IMR-90 (cell line): ENCODE measurements at regions not wholly inside any gene's neighbourhood (a gene's known extent, or its start where the extent isn't known, plus 50 kb on each side); places are given as distances from the start of the nearest gene placed in this dataset.

Source experiments
- ATAC-seq: fragments of 200-7000 bp; cut with Tn5 transposase; 2 replicates; pipeline ENCODE4 v1.9.1; 2020; ENCODE audit warnings: low read depth, mild to moderate bottlenecking, moderate library complexity
- BruUV-seq: library from RNA; stranded (reverse); fragments of 400-500 nt; replicated peaks from 2 replicates; lab custom pipeline; 2021; lab: Mats Ljungman, UMichigan
- CTCF ChIA-PET: fragments of 300-600 bp; formaldehyde crosslinking; extraction: SDS; loops from one replicate; lab custom pipeline; 2021; ENCODE audit warnings: antibody characterized with exemption; lab: Yijun Ruan, JAX
- POLR2A ChIA-PET: fragments of 300-600 bp; sonication (Branson Sonifier 250); formaldehyde crosslinking; loops from one replicate; lab custom pipeline; 2022; ENCODE audit warnings: antibody characterized with exemption; ENCODE audit not compliant: unreplicated experiment; lab: Charles Lee
- DNase-seq: peaks from one replicate; pipeline ENCODE4 v3.0.0; 2013
- H2AFZ ChIP-seq: replicated peaks from 2 replicates; pipeline ENCODE3; 2013; ENCODE audit warnings: low read length, mild to moderate bottlenecking; ENCODE audit not compliant: poor library complexity
- H2AK5ac ChIP-seq: 2 replicates; pipeline ENCODE4 v1.6.1; 2013; ENCODE audit warnings: low read depth, low read length, inconsistent platforms
- H2AK9ac ChIP-seq: replicated peaks from 2 replicates; pipeline ENCODE3; 2013; ENCODE audit warnings: mild to moderate bottlenecking, low read depth, low read length, moderate library complexity; ENCODE audit not compliant: poor library complexity
- H2BK120ac ChIP-seq: 2 replicates; pipeline ENCODE4 v1.6.1; 2013; ENCODE audit warnings: low read depth, low read length, inconsistent platforms
- H2BK15ac ChIP-seq: 3 replicates; pipeline ENCODE4 v1.6.1; 2013; ENCODE audit warnings: low read depth, low read length, inconsistent platforms
- H2BK20ac ChIP-seq: 2 replicates; pipeline ENCODE4 v1.6.1; 2013; ENCODE audit warnings: low read depth, mild to moderate bottlenecking, inconsistent platforms, low read length, moderate library complexity
- H2BK5ac ChIP-seq: 2 replicates; pipeline ENCODE4 v1.6.1; 2013; ENCODE audit warnings: mild to moderate bottlenecking, low read depth, low read length, inconsistent platforms; ENCODE audit not compliant: poor library complexity, severe bottlenecking
- H3K14ac ChIP-seq: replicated peaks from 2 replicates; pipeline ENCODE4 v1.6.1; 2013; ENCODE audit warnings: low read depth, low read length, inconsistent platforms
- H3K18ac ChIP-seq: 2 replicates; pipeline ENCODE4 v1.6.1; 2013; ENCODE audit warnings: low read depth, low read length, control low read depth
- H3K23ac ChIP-seq: 2 replicates; pipeline ENCODE4 v1.6.1; 2013; ENCODE audit warnings: low read depth, low read length, inconsistent platforms
- H3K27ac ChIP-seq: 2 replicates; pipeline ENCODE4 v1.5.1; 2013; ENCODE audit warnings: mild to moderate bottlenecking, control low read depth, low read length; ENCODE audit not compliant: insufficient read depth
- H3K27me3 ChIP-seq: 2 replicates; pipeline ENCODE4 v1.6.1; 2013; ENCODE audit warnings: low read length; ENCODE audit not compliant: control insufficient read depth, insufficient read depth
- H3K36me3 ChIP-seq: 2 replicates; pipeline ENCODE4 v1.6.1; 2013; ENCODE audit warnings: low read length, mixed read lengths; ENCODE audit not compliant: control insufficient read depth, insufficient read depth
- H3K4ac ChIP-seq: 2 replicates; pipeline ENCODE4 v1.6.1; 2013; ENCODE audit warnings: low read depth, low read length, inconsistent platforms
- H3K4me1 ChIP-seq: 2 replicates; pipeline ENCODE4 v1.6.1; 2013; ENCODE audit warnings: low read length, mixed read lengths; ENCODE audit not compliant: control insufficient read depth, insufficient read depth
- H3K4me2 ChIP-seq: 2 replicates; pipeline ENCODE4 v1.6.1; 2013; ENCODE audit warnings: low read depth, mild to moderate bottlenecking, control low read depth, low read length, moderate library complexity
- H3K4me3 ChIP-seq: 2 replicates; pipeline ENCODE4 v1.5.1; 2013; ENCODE audit warnings: low read depth, mild to moderate bottlenecking, control low read depth, low read length, moderate library complexity; ENCODE audit not compliant: insufficient read depth
- H3K56ac ChIP-seq: 2 replicates; pipeline ENCODE4 v1.6.1; 2013; ENCODE audit warnings: low read length, inconsistent platforms; ENCODE audit not compliant: insufficient read depth; ENCODE audit errors: extremely low read depth
- H3K79me1 ChIP-seq, 2 experiments: 2 replicates each; pipeline ENCODE4 v1.6.1; 2013; ENCODE audit warnings: low read length in 2 of 2, inconsistent platforms in 1 of 2, low read depth in 1 of 2
- H3K9ac ChIP-seq: 2 replicates; pipeline ENCODE4 v1.6.1; 2013; ENCODE audit warnings: low read depth, low read length, control low read depth
- H3K9me1 ChIP-seq: 2 replicates; pipeline ENCODE4 v1.6.1; 2013; ENCODE audit warnings: low read length, inconsistent platforms; ENCODE audit not compliant: insufficient read depth
- H3K9me3 ChIP-seq: 2 replicates; pipeline ENCODE4 v1.6.1; 2013; ENCODE audit warnings: low read length; ENCODE audit not compliant: control insufficient read depth, insufficient read depth
- H4K20me1 ChIP-seq: 2 replicates; pipeline ENCODE4 v1.6.1; 2013; ENCODE audit warnings: low read length, inconsistent platforms; ENCODE audit not compliant: insufficient read depth
- H4K5ac ChIP-seq: 2 replicates; pipeline ENCODE4 v1.6.1; 2013; ENCODE audit warnings: mild to moderate bottlenecking, low read depth, low read length, control low read depth
- H4K8ac ChIP-seq, 2 experiments: 2 replicates each; pipeline ENCODE4 v1.6.1; 2013; ENCODE audit warnings: low read depth in 2 of 2, low read length in 2 of 2, control low read depth in 1 of 2, inconsistent platforms in 1 of 2
- H4K91ac ChIP-seq: 2 replicates; pipeline ENCODE4 v1.6.1; 2013; ENCODE audit warnings: low read depth, low read length, inconsistent platforms; ENCODE audit not compliant: insufficient read depth
- BHLHE40 ChIP-seq: fragments of 150-350 bp; IDR thresholded peaks from 2 replicates; pipeline ENCODE4 v1.6.1; 2016; ENCODE audit warnings: mild to moderate bottlenecking, low read depth, low read length
- CEBPB ChIP-seq: IDR thresholded peaks from 2 replicates; pipeline ENCODE4 v1.6.1; 2012; ENCODE audit warnings: low read depth, low read length, improper control_type of control experiment
- CHD1 ChIP-seq: IDR thresholded peaks from 2 replicates; pipeline ENCODE4 v1.6.1; 2012; ENCODE audit warnings: low read depth, low read length, improper control_type of control experiment
- ELK1 ChIP-seq: fragments of 150-350 bp; IDR thresholded peaks from 2 replicates; pipeline ENCODE4 v1.6.1; 2016; ENCODE audit warnings: low read depth, mild to moderate bottlenecking, low read length, moderate library complexity, borderline replicate concordance
- FOS ChIP-seq: fragments of 150-350 bp; IDR thresholded peaks from 2 replicates; pipeline ENCODE4 v1.6.1; 2016; ENCODE audit warnings: low read depth, low read length
- MAFK ChIP-seq: IDR thresholded peaks from 2 replicates; pipeline ENCODE4 v1.6.1; 2012; ENCODE audit warnings: low read depth, low read length, improper control_type of control experiment
- MAZ ChIP-seq: IDR thresholded peaks from 2 replicates; pipeline ENCODE4 v1.6.1; 2012; ENCODE audit warnings: low read depth, mild to moderate bottlenecking, low read length, improper control_type of control experiment, moderate library complexity, borderline replicate concordance
- MXI1 ChIP-seq: IDR thresholded peaks from 2 replicates; pipeline ENCODE4 v1.6.1; 2012; ENCODE audit warnings: low read depth, mild to moderate bottlenecking, low read length, moderate library complexity, borderline replicate concordance
- NFE2L2 ChIP-seq: fragments of 150-350 bp; IDR thresholded peaks from 2 replicates; pipeline ENCODE4 v1.6.1; 2016; ENCODE audit warnings: low read depth, mild to moderate bottlenecking, low read length
- POLR2A ChIP-seq: IDR thresholded peaks from 2 replicates; pipeline ENCODE4 v1.6.1; 2012; ENCODE audit warnings: mild to moderate bottlenecking, low read depth, low read length
- RAD21 ChIP-seq: IDR thresholded peaks from 2 replicates; pipeline ENCODE4 v1.6.1; 2012; ENCODE audit warnings: low read length, improper control_type of control experiment
- RCOR1 ChIP-seq: IDR thresholded peaks from 2 replicates; pipeline ENCODE4 v1.6.1; 2012; ENCODE audit warnings: mild to moderate bottlenecking, low read length, improper control_type of control experiment; ENCODE audit not compliant: insufficient replicate concordance
- RFX5 ChIP-seq: IDR thresholded peaks from 2 replicates; pipeline ENCODE4 v1.8.0; 2012; ENCODE audit warnings: low read depth, mild to moderate bottlenecking, low read length, moderate library complexity
- SMC3 ChIP-seq: fragments of 150-350 bp; IDR thresholded peaks from 2 replicates; pipeline ENCODE4 v1.6.1; 2016; ENCODE audit warnings: low read depth, mild to moderate bottlenecking, antibody characterized with exemption, low read length, moderate library complexity
- USF2 ChIP-seq: fragments of 150-350 bp; IDR thresholded peaks from 2 replicates; pipeline ENCODE4 v1.6.1; 2017; ENCODE audit warnings: mild to moderate bottlenecking, antibody characterized with exemption, low read length, low read depth
- WGBS, 2 experiments: methylation state at CpG; one replicate each; pipeline versions ENCODE4 v1.1.5 to v1.1.7; 2013; ENCODE audit warnings: missing lambda C conversion rate in 2 of 2; ENCODE audit not compliant: insufficient read length in 1 of 2; ENCODE audit errors: extremely low coverage in 2 of 2; 5-methylcytosine and 5-hydroxymethylcytosine counted together
- dilution Hi-C: fragments of 300-500 bp; cut with HindIII; formaldehyde crosslinking; loops from one replicate; pipeline ENCODE4 v1.14.3; 2018; ENCODE audit warnings: low sequenced_read_pairs; ENCODE audit not compliant: unreplicated experiment
- in situ Hi-C: fragments of 300-500 bp; cut with MboI; formaldehyde crosslinking; loops from 3 replicates; pipeline ENCODE4 v1.14.3; 2019; ENCODE audit warnings: low sequenced_read_pairs, inconsistent platforms, mixed read lengths
- intact Hi-C: fragments of 100-400 bp; cut with micrococcal nuclease; formaldehyde crosslinking; loops from 2 replicates; pipeline ENCODE4 v1.10.0; 2022
- TF ChIP-seq, protein P1 (sequence below): conservative IDR thresholded peaks from 2 replicates; pipeline ENCODE4 v1.5.1; 2012; ENCODE audit warnings: mild to moderate bottlenecking, low read depth, low read length, improper control_type of control experiment

GRCh38 chr2:123656590-123656989 lies 368.5 kb upstream of the CNTNAP5 start:
- no peaks in the 10 kb centered on the region for H3K79me1 ChIP-seq
- no peaks in the 10 kb centered on the region for H3K27me3 ChIP-seq
- no peak overlapping the region for H2BK120ac ChIP-seq
- no peak overlapping the region for H4K8ac ChIP-seq
- H3K9me3 ChIP-seq: peaks cover 10% of the 10 kb centered on the region
- no peak for ATAC-seq
- intact Hi-C loops (no loop called here), dilution Hi-C loops (no loop called here), in situ Hi-C loops (no loop called here)
- no peak overlapping the region for H3K4ac ChIP-seq
- H3K23ac ChIP-seq: no peak overlapping the region
- no peak overlapping the region for H2AFZ ChIP-seq
- H2AK5ac ChIP-seq: no peak overlapping the region
- WGBS, 2 experiments: no CpG with 5 or more reads among the region's 4 CpGs
- no peak for DNase-seq
- ChIA-PET POLR2A (no interaction called here), CTCF (no interaction called here)
- no peak overlapping the region for H4K5ac ChIP-seq
- no peaks in the 10 kb centered on the region for H3K4me1 ChIP-seq
- BruUV-seq: no TSS peak
- no peak overlapping the region for H3K9ac ChIP-seq
- H4K20me1 ChIP-seq: no peaks in the 10 kb centered on the region
- H2AK9ac ChIP-seq: no peak overlapping the region
- H3K18ac ChIP-seq: no peak overlapping the region
- H3K9me1 ChIP-seq: no peaks in the 10 kb centered on the region
- H4K91ac ChIP-seq: no peak overlapping the region
- TF ChIP-seq RAD21 (no peak), BHLHE40 (no peak), RFX5 (no peak), CEBPB (no peak), ELK1 (no peak), RCOR1 (no peak), POLR2A (no peak), MAFK (no peak), NFE2L2 (no peak), FOS (no peak), USF2 (no peak), MXI1 (no peak), MAZ (no peak), SMC3 (no peak), CHD1 (no peak)
- TF ChIP-seq, protein P1, sequence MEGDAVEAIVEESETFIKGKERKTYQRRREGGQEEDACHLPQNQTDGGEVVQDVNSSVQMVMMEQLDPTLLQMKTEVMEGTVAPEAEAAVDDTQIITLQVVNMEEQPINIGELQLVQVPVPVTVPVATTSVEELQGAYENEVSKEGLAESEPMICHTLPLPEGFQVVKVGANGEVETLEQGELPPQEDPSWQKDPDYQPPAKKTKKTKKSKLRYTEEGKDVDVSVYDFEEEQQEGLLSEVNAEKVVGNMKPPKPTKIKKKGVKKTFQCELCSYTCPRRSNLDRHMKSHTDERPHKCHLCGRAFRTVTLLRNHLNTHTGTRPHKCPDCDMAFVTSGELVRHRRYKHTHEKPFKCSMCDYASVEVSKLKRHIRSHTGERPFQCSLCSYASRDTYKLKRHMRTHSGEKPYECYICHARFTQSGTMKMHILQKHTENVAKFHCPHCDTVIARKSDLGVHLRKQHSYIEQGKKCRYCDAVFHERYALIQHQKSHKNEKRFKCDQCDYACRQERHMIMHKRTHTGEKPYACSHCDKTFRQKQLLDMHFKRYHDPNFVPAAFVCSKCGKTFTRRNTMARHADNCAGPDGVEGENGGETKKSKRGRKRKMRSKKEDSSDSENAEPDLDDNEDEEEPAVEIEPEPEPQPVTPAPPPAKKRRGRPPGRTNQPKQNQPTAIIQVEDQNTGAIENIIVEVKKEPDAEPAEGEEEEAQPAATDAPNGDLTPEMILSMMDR: no peak
- H3K14ac ChIP-seq: no peak overlapping the region
- H3K4me3 ChIP-seq: no peak overlapping the region
- H3K36me3 ChIP-seq: no peaks in the 10 kb centered on the region
- no peak overlapping the region for H2BK20ac ChIP-seq
- H2BK15ac ChIP-seq: no peak overlapping the region
- no peak overlapping the region for H3K27ac ChIP-seq
- no peak overlapping the region for H3K4me2 ChIP-seq
- H3K56ac ChIP-seq: no peak overlapping the region
- H2BK5ac ChIP-seq: no peak overlapping the region
